ENCODE measurements at regions not wholly inside any gene's neighbourhood (a gene's known extent, or its start where the extent isn't known, plus 50 kb on each side); places are given as distances from the start of the nearest gene placed in this dataset.
A peak's percentile ranks its signal among the peaks of the same experiment; 100 is the strongest.

GRCh38 chr3:159892171-159892795, 96.4 kb upstream of the IL12A start:
- DNase-seq = peak; percentile 90

- no peak for DNase-seq
Measured at GRCh38 chr3:159892801-159893200, 95.8 kb upstream of the IL12A start.

- DNase-seq = no peak
Measured at GRCh38 chr3:159894386-159894785, 94.2 kb upstream of the IL12A start.

GRCh38 chr3:159895430-159895829, 93.2 kb upstream of the IL12A start:
- DNase-seq = no peak

GRCh38 chr3:159896543-159896942, 92.1 kb upstream of the IL12A start:
- no peak for DNase-seq

GRCh38 chr3:159897331-159898075, 91.1 kb upstream of the IL12A start:
- DNase-seq = no peak

- no peak for DNase-seq
Measured at GRCh38 chr3:159898147-159898546, 90.5 kb upstream of the IL12A start.

GRCh38 chr3:159899166-159899565, 89.5 kb upstream of the IL12A start:
- DNase-seq = no peak

GRCh38 chr3:159902546-159903314, 85.9 kb upstream of the IL12A start:
- no peak for DNase-seq

GRCh38 chr3:159904455-159904854, 84.2 kb upstream of the IL12A start:
- no peak for DNase-seq

GRCh38 chr3:159904911-159905310, 83.7 kb upstream of the IL12A start:
- DNase-seq = no peak

GRCh38 chr3:159907828-159908227, 80.8 kb upstream of the IL12A start:
- no peak for DNase-seq

GRCh38 chr3:159910991-159911663, 77.5 kb upstream of the IL12A start:
- no peak for DNase-seq

- no peak for DNase-seq
Measured at GRCh38 chr3:159911664-159912037, 77.0 kb upstream of the IL12A start.

GRCh38 chr3:159913712-159914414, 74.8 kb upstream of the IL12A start:
- DNase-seq = no peak

GRCh38 chr3:159914426-159914825, 74.2 kb upstream of the IL12A start:
- DNase-seq = no peak

- DNase-seq = no peak
Measured at GRCh38 chr3:159916052-159916451, 72.6 kb upstream of the IL12A start.

GRCh38 chr3:159917141-159917540, 71.5 kb upstream of the IL12A start:
- DNase-seq = no peak

GRCh38 chr3:159919873-159920272, 68.8 kb upstream of the IL12A start:
- DNase-seq = no peak

- DNase-seq = no peak
Measured at GRCh38 chr3:159922193-159922840, 66.3 kb upstream of the IL12A start.

- peak; percentile 20 for DNase-seq
Measured at GRCh38 chr3:159922861-159923312, 65.7 kb upstream of the IL12A start.

- no peak for DNase-seq
Measured at GRCh38 chr3:159923336-159923735, 65.3 kb upstream of the IL12A start.

All from DMS79 (cell line).